Keratinocyte (primary cell): ENCODE measurements at regions not wholly inside any gene's neighbourhood (a gene's known extent, or its start where the extent isn't known, plus 50 kb on each side); places are given as distances from the start of the nearest gene placed in this dataset.

ENCODE experiments used
- EZH2 ChIP-seq: IDR thresholded peaks from one replicate; pipeline ENCODE4 v1.6.1; 2012; ENCODE audit warnings: inconsistent platforms, mild to moderate bottlenecking, low read length, moderate library complexity
- TF ChIP-seq, protein P1 (sequence below), 3 experiments: IDR thresholded peaks in 1 of 3; conservative IDR thresholded peaks in 1 of 3; optimal IDR thresholded peaks in 1 of 3; 2 replicates in 2 of 3; 3 replicates in 1 of 3; pipeline versions ENCODE3 to v1.5.1; 2011; ENCODE audit warnings: low read length in 3 of 3, mild to moderate bottlenecking in 3 of 3, moderate library complexity in 2 of 3, control low read depth in 1 of 3, inconsistent platforms in 1 of 3; ENCODE audit not compliant: insufficient read depth in 2 of 3; ENCODE audit errors: extremely low read depth in 1 of 3

DNA sequence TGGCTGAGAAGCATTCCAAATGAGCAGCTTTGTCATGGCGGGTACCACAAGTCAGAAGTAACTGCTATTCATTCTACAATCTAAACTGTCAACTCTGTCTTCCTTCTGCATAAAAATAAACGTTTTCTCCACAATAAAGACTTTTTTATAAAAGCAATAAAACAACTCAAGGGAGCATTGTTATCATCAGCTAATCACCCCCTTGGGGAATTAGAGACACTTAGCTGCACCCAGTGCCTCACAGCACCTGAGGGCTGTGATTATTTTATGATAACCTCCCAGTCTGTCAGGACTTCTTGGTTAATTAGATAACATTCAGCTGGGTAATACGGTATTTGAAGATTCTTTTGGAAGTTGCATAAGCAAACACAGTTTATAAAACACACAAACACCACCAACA, 155.6 kb downstream of the PPP1R3A start:
- no peak for TF ChIP-seq EZH2
- TF ChIP-seq, protein P1, sequence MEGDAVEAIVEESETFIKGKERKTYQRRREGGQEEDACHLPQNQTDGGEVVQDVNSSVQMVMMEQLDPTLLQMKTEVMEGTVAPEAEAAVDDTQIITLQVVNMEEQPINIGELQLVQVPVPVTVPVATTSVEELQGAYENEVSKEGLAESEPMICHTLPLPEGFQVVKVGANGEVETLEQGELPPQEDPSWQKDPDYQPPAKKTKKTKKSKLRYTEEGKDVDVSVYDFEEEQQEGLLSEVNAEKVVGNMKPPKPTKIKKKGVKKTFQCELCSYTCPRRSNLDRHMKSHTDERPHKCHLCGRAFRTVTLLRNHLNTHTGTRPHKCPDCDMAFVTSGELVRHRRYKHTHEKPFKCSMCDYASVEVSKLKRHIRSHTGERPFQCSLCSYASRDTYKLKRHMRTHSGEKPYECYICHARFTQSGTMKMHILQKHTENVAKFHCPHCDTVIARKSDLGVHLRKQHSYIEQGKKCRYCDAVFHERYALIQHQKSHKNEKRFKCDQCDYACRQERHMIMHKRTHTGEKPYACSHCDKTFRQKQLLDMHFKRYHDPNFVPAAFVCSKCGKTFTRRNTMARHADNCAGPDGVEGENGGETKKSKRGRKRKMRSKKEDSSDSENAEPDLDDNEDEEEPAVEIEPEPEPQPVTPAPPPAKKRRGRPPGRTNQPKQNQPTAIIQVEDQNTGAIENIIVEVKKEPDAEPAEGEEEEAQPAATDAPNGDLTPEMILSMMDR (optimal IDR thresholded peaks at IDR 0.05 in 1 of 3, IDR thresholded peaks at IDR 0.05 in 1 of 3, conservative IDR thresholded peaks at IDR 0.05 in 1 of 3; ENCODE audit: extremely low read depth in 1 of 3, insufficient read depth in 2 of 3, low read length in 3 of 3), result no peak
